Lower leg skin (tissue), 3 donors: ENCODE measurements at regions not wholly inside any gene's neighbourhood (a gene's known extent, or its start where the extent isn't known, plus 50 kb on each side); places are given as distances from the start of the nearest gene placed in this dataset.

Source experiments
- POLR2A ChIP-seq, 2 donors: fragments of 450-650 bp; IDR thresholded peaks; one replicate each; pipeline ENCODE4 v1.6.1; 2016 to 2017; ENCODE audit warnings: antibody characterized with exemption in 2 of 2, mild to moderate bottlenecking in 1 of 2, moderate library complexity in 1 of 2
- TF ChIP-seq, protein P1 (sequence below), 3 donors: fragments of 450-650 bp; IDR thresholded peaks; one replicate each; pipeline ENCODE4 v1.5.1; 2016; ENCODE audit warnings: antibody characterized with exemption in 3 of 3, mild to moderate bottlenecking in 3 of 3, moderate library complexity in 2 of 3

DNA sequence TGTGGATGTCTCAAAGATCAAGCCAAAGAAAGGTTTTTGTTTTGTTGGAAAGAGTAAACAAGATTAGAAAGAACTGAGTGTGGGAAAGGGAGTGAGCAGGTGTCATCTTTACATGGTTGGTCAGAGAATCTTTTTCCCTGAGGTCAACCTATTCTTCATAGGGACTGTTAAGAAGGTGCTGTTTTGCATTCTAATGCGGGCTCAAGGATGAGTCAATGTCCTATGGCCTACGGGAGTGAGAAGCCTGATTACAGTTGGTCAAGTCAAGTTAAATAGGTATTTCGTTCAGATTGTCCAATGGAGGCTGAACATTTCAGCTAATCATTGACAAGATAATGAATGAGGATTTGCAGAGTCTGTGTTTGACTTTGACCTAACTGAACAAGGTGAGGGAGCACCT, 491.2 kb upstream of the PDZRN3 start:
- TF ChIP-seq, protein P1, sequence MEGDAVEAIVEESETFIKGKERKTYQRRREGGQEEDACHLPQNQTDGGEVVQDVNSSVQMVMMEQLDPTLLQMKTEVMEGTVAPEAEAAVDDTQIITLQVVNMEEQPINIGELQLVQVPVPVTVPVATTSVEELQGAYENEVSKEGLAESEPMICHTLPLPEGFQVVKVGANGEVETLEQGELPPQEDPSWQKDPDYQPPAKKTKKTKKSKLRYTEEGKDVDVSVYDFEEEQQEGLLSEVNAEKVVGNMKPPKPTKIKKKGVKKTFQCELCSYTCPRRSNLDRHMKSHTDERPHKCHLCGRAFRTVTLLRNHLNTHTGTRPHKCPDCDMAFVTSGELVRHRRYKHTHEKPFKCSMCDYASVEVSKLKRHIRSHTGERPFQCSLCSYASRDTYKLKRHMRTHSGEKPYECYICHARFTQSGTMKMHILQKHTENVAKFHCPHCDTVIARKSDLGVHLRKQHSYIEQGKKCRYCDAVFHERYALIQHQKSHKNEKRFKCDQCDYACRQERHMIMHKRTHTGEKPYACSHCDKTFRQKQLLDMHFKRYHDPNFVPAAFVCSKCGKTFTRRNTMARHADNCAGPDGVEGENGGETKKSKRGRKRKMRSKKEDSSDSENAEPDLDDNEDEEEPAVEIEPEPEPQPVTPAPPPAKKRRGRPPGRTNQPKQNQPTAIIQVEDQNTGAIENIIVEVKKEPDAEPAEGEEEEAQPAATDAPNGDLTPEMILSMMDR (IDR thresholded peaks at IDR 0.05) = no peak
- TF ChIP-seq POLR2A (IDR thresholded peaks at IDR 0.05) = no peak
